A549 (cell line): ENCODE measurements at regions not wholly inside any gene's neighbourhood (a gene's known extent, or its start where the extent isn't known, plus 50 kb on each side); places are given as distances from the start of the nearest gene placed in this dataset.
"Not testable (repeated sequence)": the region's sequence is repeated elsewhere in the genome, so short reads cannot be mapped to it uniquely, and the experiment has no call there.

Source experiments
- CBX8 ChIP-seq: fragments of 200-600 bp; sonication (generic); IDR thresholded peaks from 2 replicates; pipeline ENCODE4 v1.6.1; 2016
- SMC3 ChIP-seq: fragments of >200 bp; sonication (Bioruptor Twin); formaldehyde crosslinking; IDR thresholded peaks from 3 replicates; pipeline ENCODE4 v1.6.1; 2018; ENCODE audit warnings: inconsistent platforms

DNA sequence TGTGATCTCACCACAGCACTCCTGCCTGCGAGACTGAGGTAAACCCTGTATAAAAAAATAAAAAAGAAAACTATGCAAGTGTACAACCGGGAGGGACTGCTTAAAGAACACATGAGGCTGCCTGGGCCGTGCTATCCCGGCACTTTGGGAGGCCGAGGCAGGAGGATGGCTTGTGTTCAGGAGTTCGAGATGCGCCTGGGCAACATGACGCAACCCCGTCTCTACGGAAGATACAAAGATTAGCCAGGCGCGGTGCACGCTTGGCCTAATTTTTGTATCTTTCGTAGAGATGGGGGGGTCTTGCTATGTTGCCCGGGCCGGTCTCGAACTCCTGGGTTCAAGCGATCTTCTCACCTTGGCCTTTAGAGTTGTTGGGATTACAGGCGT lies 75.2 kb upstream of the ERV3-1 start:
- TF ChIP-seq SMC3, CBX8: not testable (repeated sequence)
